Endodermal cell (in vitro differentiated cells): ENCODE measurements at regions not wholly inside any gene's neighbourhood (a gene's known extent, or its start where the extent isn't known, plus 50 kb on each side); places are given as distances from the start of the nearest gene placed in this dataset.

Experiments
- DNase-seq: peaks from one replicate; pipeline ENCODE4 v3.0.0-alpha.2; 2017
- H3K27ac ChIP-seq: 2 replicates; pipeline ENCODE4 v1.5.1; 2013; ENCODE audit warnings: mild to moderate bottlenecking, low read depth, low read length, moderate library complexity
- H3K27me3 ChIP-seq: 2 replicates; pipeline ENCODE4 v1.6.1; 2013; ENCODE audit warnings: mild to moderate bottlenecking, low read length, moderate library complexity; ENCODE audit not compliant: insufficient read depth, control insufficient read depth, poor library complexity, severe bottlenecking
- H3K36me3 ChIP-seq: 2 replicates; pipeline ENCODE4 v1.7.0; 2013; ENCODE audit warnings: mild to moderate bottlenecking, low read length, moderate library complexity; ENCODE audit not compliant: control insufficient read depth, insufficient read depth
- H3K4me1 ChIP-seq: one replicate; pipeline ENCODE4 v1.7.0; 2013; ENCODE audit warnings: low read length; ENCODE audit not compliant: control insufficient read depth, insufficient read depth
- H3K4me3 ChIP-seq: 2 replicates; pipeline ENCODE4 v1.5.1; 2013; ENCODE audit warnings: mild to moderate bottlenecking, low read length, moderate library complexity
- H3K9ac ChIP-seq: 2 replicates; pipeline ENCODE4 v1.6.1; 2013; ENCODE audit warnings: mild to moderate bottlenecking, low read length, moderate library complexity; ENCODE audit not compliant: poor library complexity, severe bottlenecking; ENCODE audit errors: extremely low read depth
- H3K9me3 ChIP-seq: 2 replicates; pipeline ENCODE4 v1.6.1; 2013; ENCODE audit warnings: mild to moderate bottlenecking, low read length, moderate library complexity; ENCODE audit not compliant: control insufficient read depth
- H3K27ac Mint-ChIP-seq: 2 replicates; pipeline ENCODE4 v1.8.0; 2020; ENCODE audit warnings: mixed read lengths
- H3K27me3 Mint-ChIP-seq: 2 replicates; pipeline ENCODE4 v1.8.0; 2021; ENCODE audit warnings: mild to moderate bottlenecking, mixed read lengths; ENCODE audit not compliant: insufficient read depth
- H3K36me3 Mint-ChIP-seq: 2 replicates; pipeline ENCODE4 v1.8.0; 2020; ENCODE audit warnings: low read depth, mixed read lengths
- H3K4me1 Mint-ChIP-seq: 2 replicates; pipeline ENCODE4 v1.8.0; 2020; ENCODE audit warnings: mixed read lengths
- H3K4me3 Mint-ChIP-seq: 2 replicates; pipeline ENCODE4 v1.8.0; 2020; ENCODE audit warnings: mild to moderate bottlenecking, moderate library complexity, mixed read lengths
- H3K9me3 Mint-ChIP-seq: 2 replicates; pipeline ENCODE4 v1.8.0; 2020; ENCODE audit warnings: mild to moderate bottlenecking, mixed read lengths
- CTCF ChIP-seq: fragments of 200-600 bp; sonication (generic); conservative IDR thresholded peaks from 2 replicates; pipeline ENCODE4 v1.5.0; 2021; ENCODE audit warnings: antibody characterized with exemption, mild to moderate bottlenecking
- WGBS, 2 experiments: methylation state at CpG; one replicate each; pipeline versions ENCODE4 v1.1.5 to v1.1.7; 2013; ENCODE audit warnings: missing lambda C conversion rate in 2 of 2, mixed read lengths in 1 of 2; ENCODE audit not compliant: insufficient coverage in 1 of 2, insufficient read length in 1 of 2; 5-methylcytosine and 5-hydroxymethylcytosine counted together

- Mint-ChIP-seq H3K27me3 (no peaks in the 10 kb centered on the region), H3K36me3 (no peaks in the 10 kb centered on the region), H3K4me3 (no peak overlapping the region), H3K4me1 (no peaks in the 10 kb centered on the region), H3K27ac (no peak overlapping the region), H3K9me3 (peaks cover 27% of the 10 kb centered on the region)
- H3K9ac ChIP-seq = no peak overlapping the region
- no peak for TF ChIP-seq CTCF
- H3K27ac ChIP-seq = no peak overlapping the region
- H3K9me3 ChIP-seq = peaks cover 49% of the 10 kb centered on the region
- H3K36me3 ChIP-seq = no peaks in the 10 kb centered on the region
- DNase-seq = no peak
- no peaks in the 10 kb centered on the region for H3K27me3 ChIP-seq
- H3K4me3 ChIP-seq = no peak overlapping the region
- H3K4me1 ChIP-seq = no peaks in the 10 kb centered on the region
- 60 to 81% methylated on average over 1 to 3 of the region's 3 CpGs for WGBS, 2 experiments
Measured at GRCh38 chr12:125794401-125794800, 729.2 kb downstream of the AACS start.

GRCh38 chr12:125797421-125798175, 732.4 kb downstream of the AACS start:
- no peaks in the 10 kb centered on the region for H3K36me3 Mint-ChIP-seq
- no peak overlapping the region for H3K4me3 Mint-ChIP-seq
- H3K4me1 ChIP-seq = no peaks in the 10 kb centered on the region
- no peak overlapping the region for H3K9ac ChIP-seq
- no peak overlapping the region for H3K4me3 ChIP-seq
- no peak overlapping the region for H3K27ac Mint-ChIP-seq
- DNase-seq = no peak
- H3K4me1 Mint-ChIP-seq = no peaks in the 10 kb centered on the region
- 66 to 82% methylated on average over 4 of the region's 4 CpGs for WGBS, 2 experiments
- no peak overlapping the region for H3K27ac ChIP-seq
- no peaks in the 10 kb centered on the region for H3K27me3 ChIP-seq
- peaks cover 2% of the 10 kb centered on the region for H3K27me3 Mint-ChIP-seq
- TF ChIP-seq CTCF = no peak
- no peaks in the 10 kb centered on the region for H3K36me3 ChIP-seq
- H3K9me3 ChIP-seq = peaks cover 45% of the 10 kb centered on the region
- peaks cover 12% of the 10 kb centered on the region for H3K9me3 Mint-ChIP-seq

GRCh38 chr12:125804660-125805059, 739.4 kb downstream of the AACS start:
- Histone ChIP-seq H3K36me3 (no peaks in the 10 kb centered on the region), H3K27me3 (no peaks in the 10 kb centered on the region), H3K9ac (no peak overlapping the region), H3K4me1 (no peaks in the 10 kb centered on the region), H3K4me3 (no peak overlapping the region), H3K27ac (no peak overlapping the region), H3K9me3 (peaks cover 43% of the 10 kb centered on the region)
- WGBS, 2 experiments = 81 to 83% methylated on average over 6 to 7 of the region's 7 CpGs
- no peak for TF ChIP-seq CTCF
- no peak for DNase-seq
- H3K27ac Mint-ChIP-seq = no peak overlapping the region
- H3K4me3 Mint-ChIP-seq = no peak overlapping the region
- H3K36me3 Mint-ChIP-seq = no peaks in the 10 kb centered on the region
- H3K4me1 Mint-ChIP-seq = no peaks in the 10 kb centered on the region
- H3K9me3 Mint-ChIP-seq = peaks cover 31% of the 10 kb centered on the region
- peaks cover 5% of the 10 kb centered on the region for H3K27me3 Mint-ChIP-seq
